GM10248 (cell line): ENCODE measurements at regions not wholly inside any gene's neighbourhood (a gene's known extent, or its start where the extent isn't known, plus 50 kb on each side); places are given as distances from the start of the nearest gene placed in this dataset.

ENCODE experiments used
- CTCF ChIA-PET: fragments of 300-600 bp; sonication (Branson Sonifier 250); formaldehyde crosslinking; extraction: SDS; loops from one replicate; lab custom pipeline; 2021; ENCODE audit warnings: antibody characterized with exemption; lab: Yijun Ruan, JAX
- POLR2A ChIA-PET: fragments of 350-650 bp; sonication (Branson Sonifier 250); formaldehyde crosslinking; extraction: SDS; loops from one replicate; lab custom pipeline; 2020; ENCODE audit warnings: antibody characterized with exemption; lab: Yijun Ruan, JAX
- DNase-seq: peaks from one replicate; pipeline ENCODE4 v3.0.0; 2012; ENCODE audit errors: extremely low spot score
- TF ChIP-seq, protein P1 (sequence below): IDR thresholded peaks from 2 replicates; pipeline ENCODE4 v1.5.1; 2012; ENCODE audit warnings: mild to moderate bottlenecking, low read depth; ENCODE audit errors: extremely low read depth, missing control alignments, control extremely low read depth

DNA sequence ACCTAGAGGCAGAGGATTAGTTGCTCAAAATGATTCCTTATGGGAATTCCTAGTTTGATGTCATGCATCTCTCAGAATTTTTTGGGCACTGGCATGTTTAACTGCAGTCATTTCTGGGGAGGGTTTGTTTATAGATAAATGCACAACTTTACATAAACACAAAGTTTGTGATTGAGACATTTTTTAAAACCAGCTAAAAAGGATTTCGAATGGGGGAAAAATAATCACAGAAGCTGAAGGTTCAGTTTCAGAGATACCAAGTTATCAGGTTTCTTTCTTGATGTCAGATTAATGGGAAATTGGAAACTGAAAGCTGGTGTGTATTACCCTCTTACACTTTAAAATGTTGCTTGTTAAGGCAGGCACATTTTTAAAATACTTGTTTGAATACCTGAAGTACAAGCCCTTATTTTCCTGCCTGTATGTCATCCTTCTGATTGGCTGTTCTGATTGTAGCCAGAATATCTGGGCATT lies 72.1 kb downstream of the DISP1 start:
- TF ChIP-seq, protein P1, sequence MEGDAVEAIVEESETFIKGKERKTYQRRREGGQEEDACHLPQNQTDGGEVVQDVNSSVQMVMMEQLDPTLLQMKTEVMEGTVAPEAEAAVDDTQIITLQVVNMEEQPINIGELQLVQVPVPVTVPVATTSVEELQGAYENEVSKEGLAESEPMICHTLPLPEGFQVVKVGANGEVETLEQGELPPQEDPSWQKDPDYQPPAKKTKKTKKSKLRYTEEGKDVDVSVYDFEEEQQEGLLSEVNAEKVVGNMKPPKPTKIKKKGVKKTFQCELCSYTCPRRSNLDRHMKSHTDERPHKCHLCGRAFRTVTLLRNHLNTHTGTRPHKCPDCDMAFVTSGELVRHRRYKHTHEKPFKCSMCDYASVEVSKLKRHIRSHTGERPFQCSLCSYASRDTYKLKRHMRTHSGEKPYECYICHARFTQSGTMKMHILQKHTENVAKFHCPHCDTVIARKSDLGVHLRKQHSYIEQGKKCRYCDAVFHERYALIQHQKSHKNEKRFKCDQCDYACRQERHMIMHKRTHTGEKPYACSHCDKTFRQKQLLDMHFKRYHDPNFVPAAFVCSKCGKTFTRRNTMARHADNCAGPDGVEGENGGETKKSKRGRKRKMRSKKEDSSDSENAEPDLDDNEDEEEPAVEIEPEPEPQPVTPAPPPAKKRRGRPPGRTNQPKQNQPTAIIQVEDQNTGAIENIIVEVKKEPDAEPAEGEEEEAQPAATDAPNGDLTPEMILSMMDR: no peak
- no peak for DNase-seq
- POLR2A ChIA-PET: no interaction called here
- CTCF ChIA-PET: interaction anchor here (1.2 kb wide), 1 partner anchor 148 kb away, joined by 3 read pairs; no protein-coding TSS in a partner anchor

DNA sequence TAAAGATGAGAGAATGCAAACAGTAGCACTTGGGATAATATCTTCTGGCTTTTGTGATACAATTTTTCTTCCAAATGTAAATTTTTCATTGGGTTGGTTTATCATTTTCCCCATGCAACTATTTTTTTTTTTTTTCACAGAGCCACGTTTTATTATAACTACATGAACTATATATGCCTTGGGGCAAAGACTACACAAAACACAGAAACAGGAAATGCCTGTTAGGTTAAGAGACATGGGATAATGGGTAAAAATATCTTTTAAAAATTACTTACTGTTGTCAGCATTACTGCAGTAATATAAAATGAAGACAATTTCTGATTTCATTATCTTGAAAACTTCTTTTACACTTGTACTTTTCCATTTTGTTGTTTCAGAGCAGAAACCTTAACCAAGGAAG lies 74.6 kb downstream of the DISP1 start:
- CTCF ChIA-PET: interaction anchor here (0.8 kb wide), 1 partner anchor 272 kb away, joined by 3 read pairs; no protein-coding TSS in a partner anchor
- POLR2A ChIA-PET: no interaction called here
- no peak for DNase-seq
- TF ChIP-seq, protein P1: no peak

DNA sequence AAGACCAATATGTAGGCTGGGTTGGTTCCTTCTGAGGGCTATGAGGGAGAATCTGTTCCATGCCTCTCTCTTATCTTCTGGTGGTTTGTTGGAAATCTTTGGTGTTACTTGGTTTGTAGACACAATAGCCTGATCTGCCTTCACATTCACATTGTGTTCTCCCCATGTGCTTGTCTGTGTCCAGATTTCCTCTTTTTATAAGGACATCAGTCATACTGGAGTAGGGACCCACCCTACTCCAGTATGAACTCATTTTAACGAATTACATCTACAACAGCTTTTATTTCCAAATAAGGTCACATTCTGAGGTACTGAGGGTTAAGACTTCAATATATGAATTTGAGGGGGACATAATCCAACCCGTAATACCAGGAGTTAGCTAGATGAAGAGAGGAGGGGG lies 75.9 kb downstream of the DISP1 start:
- ChIA-PET POLR2A (no interaction called here), CTCF (interaction anchor here (1.9 kb wide), 1 partner anchor 23 kb away, joined by 4 read pairs; no protein-coding TSS in a partner anchor)
- TF ChIP-seq, protein P1: no peak
- no peak for DNase-seq

DNA sequence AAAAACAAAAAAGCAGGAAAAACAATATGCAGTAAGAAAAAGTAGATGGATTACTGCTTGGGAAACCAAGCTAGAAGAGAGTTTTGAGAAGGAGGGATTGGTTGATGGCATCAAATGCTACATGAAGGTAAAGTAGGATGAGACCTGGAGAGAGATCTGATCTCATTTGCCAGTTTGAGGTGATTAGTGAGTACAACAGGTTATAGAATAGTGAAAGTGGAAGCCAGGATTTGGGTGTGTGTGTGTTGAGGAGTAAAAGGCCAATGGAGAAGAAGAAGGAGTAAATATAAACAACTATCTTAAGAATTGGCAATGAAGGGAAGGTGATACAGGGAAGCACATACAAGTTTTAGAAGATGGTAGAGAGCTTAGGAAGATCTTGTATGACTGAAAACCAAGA lies 76.7 kb downstream of the DISP1 start:
- TF ChIP-seq, protein P1: no peak
- POLR2A ChIA-PET: no interaction called here
- CTCF ChIA-PET: interaction anchor here (1.9 kb wide), 1 partner anchor 24 kb away, joined by 4 read pairs; no protein-coding TSS in a partner anchor
- DNase-seq: no peak

DNA sequence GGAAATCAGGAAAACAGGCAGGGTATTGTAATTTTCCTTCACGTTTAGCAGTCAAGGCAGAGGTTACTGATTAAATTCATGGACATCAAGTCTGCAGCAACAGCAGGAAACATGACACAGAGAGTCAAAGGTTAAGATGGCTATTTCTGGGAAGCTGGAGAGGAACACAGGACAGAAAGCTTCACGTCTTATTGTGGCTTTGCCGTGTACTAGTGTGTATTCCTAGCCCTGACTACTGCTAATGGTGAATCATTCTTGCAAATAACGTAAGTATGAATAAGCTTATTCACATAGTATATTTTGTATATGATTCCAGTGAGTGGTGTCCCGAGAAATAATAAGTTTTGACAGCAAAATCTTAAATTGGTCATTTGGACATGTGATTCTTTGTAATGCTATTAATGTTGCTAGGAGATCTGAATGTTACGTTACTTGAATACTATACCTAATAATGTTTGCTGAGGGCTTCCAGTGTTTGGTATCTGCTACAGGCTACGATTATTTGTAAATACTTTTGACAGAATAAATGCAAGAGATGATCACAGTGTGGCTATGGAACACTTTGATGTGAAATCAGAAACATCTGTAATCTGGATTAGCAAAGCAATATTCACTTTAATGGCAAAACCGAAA lies 77.4 kb downstream of the DISP1 start:
- DNase-seq: no peak
- POLR2A ChIA-PET: no interaction called here
- TF ChIP-seq, protein P1: no peak
- CTCF ChIA-PET: no interaction called here

DNA sequence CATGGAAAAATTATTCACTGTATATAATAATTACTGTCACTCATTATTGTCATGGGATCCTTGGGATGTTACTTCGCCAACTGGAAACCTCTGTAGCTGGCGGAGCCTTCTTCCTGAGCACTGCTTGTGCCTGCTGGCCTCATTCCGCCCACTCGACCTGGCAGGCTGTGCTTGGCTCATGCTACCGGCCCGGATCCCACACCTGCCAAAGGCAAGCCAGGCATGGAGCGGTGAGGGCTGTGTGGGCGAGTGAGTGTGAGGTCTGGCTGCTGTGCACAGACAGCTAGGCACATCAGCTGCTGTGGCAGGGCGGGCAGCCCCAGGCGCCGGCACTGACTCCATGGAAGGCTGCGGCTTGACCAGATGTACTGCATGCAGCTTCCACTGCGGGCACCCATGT lies 78.4 kb downstream of the DISP1 start:
- POLR2A ChIA-PET: no interaction called here
- no peak for DNase-seq
- TF ChIP-seq, protein P1: no peak
- CTCF ChIA-PET: no interaction called here
